Gastrocnemius medialis (tissue), 4 donors: ENCODE measurements at regions not wholly inside any gene's neighbourhood (a gene's known extent, or its start where the extent isn't known, plus 50 kb on each side); places are given as distances from the start of the nearest gene placed in this dataset.

Source experiments
- POLR2A ChIP-seq, 2 donors: fragments of 450-650 bp; IDR thresholded peaks; one replicate each; pipeline ENCODE4 v1.6.1; 2017; ENCODE audit warnings: antibody characterized with exemption in 2 of 2, mild to moderate bottlenecking in 2 of 2, moderate library complexity in 2 of 2
- TF ChIP-seq, protein P1 (sequence below), 5 experiments: fragments of 450-650 bp in 3 of 5; fragments of 200-600 bp in 2 of 5; sonication (generic) in 2 of 5; IDR thresholded peaks in 4 of 5; conservative IDR thresholded peaks in 1 of 5; 1 replicate in 4 of 5; 2 replicates in 1 of 5; pipeline ENCODE4 v1.5.1; 2016 to 2019; ENCODE audit warnings: antibody characterized with exemption in 5 of 5, mild to moderate bottlenecking in 3 of 5, moderate library complexity in 3 of 5

DNA sequence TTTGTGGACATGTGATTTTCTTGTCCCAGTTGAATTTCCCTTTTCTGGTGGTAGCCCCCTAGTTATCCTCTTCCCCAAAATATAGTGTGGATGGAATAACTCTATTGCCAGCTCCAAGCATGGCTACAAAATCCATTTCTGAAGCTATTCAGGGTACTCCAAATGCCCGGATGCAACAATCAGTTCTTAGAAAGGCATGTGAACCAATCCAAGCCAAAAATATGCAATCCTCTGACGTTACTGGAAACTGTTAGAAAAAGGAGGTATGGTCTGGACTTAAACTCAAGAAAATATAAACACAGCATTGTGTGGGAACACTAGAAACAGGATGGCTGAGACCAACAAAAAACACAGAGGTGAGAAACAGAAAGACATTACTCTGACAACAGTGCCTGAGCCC, 347.0 kb downstream of the GPAM start:
- TF ChIP-seq, protein P1, sequence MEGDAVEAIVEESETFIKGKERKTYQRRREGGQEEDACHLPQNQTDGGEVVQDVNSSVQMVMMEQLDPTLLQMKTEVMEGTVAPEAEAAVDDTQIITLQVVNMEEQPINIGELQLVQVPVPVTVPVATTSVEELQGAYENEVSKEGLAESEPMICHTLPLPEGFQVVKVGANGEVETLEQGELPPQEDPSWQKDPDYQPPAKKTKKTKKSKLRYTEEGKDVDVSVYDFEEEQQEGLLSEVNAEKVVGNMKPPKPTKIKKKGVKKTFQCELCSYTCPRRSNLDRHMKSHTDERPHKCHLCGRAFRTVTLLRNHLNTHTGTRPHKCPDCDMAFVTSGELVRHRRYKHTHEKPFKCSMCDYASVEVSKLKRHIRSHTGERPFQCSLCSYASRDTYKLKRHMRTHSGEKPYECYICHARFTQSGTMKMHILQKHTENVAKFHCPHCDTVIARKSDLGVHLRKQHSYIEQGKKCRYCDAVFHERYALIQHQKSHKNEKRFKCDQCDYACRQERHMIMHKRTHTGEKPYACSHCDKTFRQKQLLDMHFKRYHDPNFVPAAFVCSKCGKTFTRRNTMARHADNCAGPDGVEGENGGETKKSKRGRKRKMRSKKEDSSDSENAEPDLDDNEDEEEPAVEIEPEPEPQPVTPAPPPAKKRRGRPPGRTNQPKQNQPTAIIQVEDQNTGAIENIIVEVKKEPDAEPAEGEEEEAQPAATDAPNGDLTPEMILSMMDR (IDR thresholded peaks at IDR 0.05 in 4 of 5, conservative IDR thresholded peaks at IDR 0.05 in 1 of 5), result no peak
- TF ChIP-seq POLR2A (IDR thresholded peaks at IDR 0.05), result no peak
